ENCODE measurements at regions not wholly inside any gene's neighbourhood (a gene's known extent, or its start where the extent isn't known, plus 50 kb on each side); places are given as distances from the start of the nearest gene placed in this dataset.

GRCh38 chr20:47944682-47945081 is 159.4 kb upstream of the SULF2 start:
- Histone ChIP-seq H3K36me3 (ENCODE audit: control insufficient read depth, insufficient read depth, low read length) (no peaks in the 10 kb centered on the region), H3K27me3 (ENCODE audit: control insufficient read depth, insufficient read depth, low read length) (peaks cover 2% of the 10 kb centered on the region), H3K4me1 (ENCODE audit: control insufficient read depth, insufficient read depth, low read length) (no peaks in the 10 kb centered on the region), H3K9me3 (ENCODE audit: control insufficient read depth, low read depth, low read length) (no peaks in the 10 kb centered on the region), H3K27ac (ENCODE audit: low read length) (no peak overlapping the region), H3K4me3 (ENCODE audit: low read length) (no peak overlapping the region)
- no CpG with 5 or more reads among the region's 6 CpGs for WGBS (ENCODE audit: insufficient coverage, low lambda C conversion rate)
- DNase-seq = no peak

- H3K36me3 ChIP-seq (ENCODE audit: control insufficient read depth, insufficient read depth, low read length) = no peaks in the 10 kb centered on the region
- DNase-seq = no peak
- H3K27me3 ChIP-seq (ENCODE audit: control insufficient read depth, insufficient read depth, low read length) = peaks cover 3% of the 10 kb centered on the region
- H3K9me3 ChIP-seq (ENCODE audit: control insufficient read depth, low read depth, low read length) = no peaks in the 10 kb centered on the region
- WGBS (ENCODE audit: insufficient coverage, low lambda C conversion rate) = no CpG with 5 or more reads among the region's 2 CpGs
- no peak overlapping the region for H3K4me3 ChIP-seq (ENCODE audit: low read length)
- H3K27ac ChIP-seq (ENCODE audit: low read length) = no peak overlapping the region
- H3K4me1 ChIP-seq (ENCODE audit: control insufficient read depth, insufficient read depth, low read length) = no peaks in the 10 kb centered on the region
Measured at GRCh38 chr20:47941869-47942268, 156.6 kb upstream of the SULF2 start.

GRCh38 chr20:47940101-47940813 is 155.0 kb upstream of the SULF2 start:
- WGBS (ENCODE audit: insufficient coverage, low lambda C conversion rate) = 82% methylated on average over 2 of the region's 8 CpGs

GRCh38 chr20:47936612-47937011 is 151.3 kb upstream of the SULF2 start:
- peaks cover 5% of the 10 kb centered on the region for H3K27me3 ChIP-seq (ENCODE audit: control insufficient read depth, insufficient read depth, low read length)
- H3K4me1 ChIP-seq (ENCODE audit: control insufficient read depth, insufficient read depth, low read length) = no peaks in the 10 kb centered on the region
- no CpG with 5 or more reads among the region's 6 CpGs for WGBS (ENCODE audit: insufficient coverage, low lambda C conversion rate)
- H3K27ac ChIP-seq (ENCODE audit: low read length) = no peak overlapping the region
- H3K9me3 ChIP-seq (ENCODE audit: control insufficient read depth, low read depth, low read length) = no peaks in the 10 kb centered on the region
- no peak for DNase-seq
- no peaks in the 10 kb centered on the region for H3K36me3 ChIP-seq (ENCODE audit: control insufficient read depth, insufficient read depth, low read length)
- H3K4me3 ChIP-seq (ENCODE audit: low read length) = no peak overlapping the region

More at GRCh38 chr20:47940101-47940813, 155.0 kb upstream of the SULF2 start:
- Histone ChIP-seq H3K4me1 (ENCODE audit: control insufficient read depth, insufficient read depth, low read length) (no peaks in the 10 kb centered on the region), H3K9me3 (ENCODE audit: control insufficient read depth, low read depth, low read length) (no peaks in the 10 kb centered on the region), H3K4me3 (ENCODE audit: low read length) (no peak overlapping the region), H3K27ac (ENCODE audit: low read length) (no peak overlapping the region), H3K36me3 (ENCODE audit: control insufficient read depth, insufficient read depth, low read length) (no peaks in the 10 kb centered on the region), H3K27me3 (ENCODE audit: control insufficient read depth, insufficient read depth, low read length) (peaks cover 7% of the 10 kb centered on the region)
- DNase-seq = no peak

GRCh38 chr20:47934761-47935160 is 149.5 kb upstream of the SULF2 start:
- peaks cover 5% of the 10 kb centered on the region for H3K27me3 ChIP-seq (ENCODE audit: control insufficient read depth, insufficient read depth, low read length)
- H3K36me3 ChIP-seq (ENCODE audit: control insufficient read depth, insufficient read depth, low read length) = no peaks in the 10 kb centered on the region
- no peaks in the 10 kb centered on the region for H3K4me1 ChIP-seq (ENCODE audit: control insufficient read depth, insufficient read depth, low read length)
- no peaks in the 10 kb centered on the region for H3K9me3 ChIP-seq (ENCODE audit: control insufficient read depth, low read depth, low read length)
- no peak overlapping the region for H3K4me3 ChIP-seq (ENCODE audit: low read length)
- WGBS (ENCODE audit: insufficient coverage, low lambda C conversion rate) = 77% methylated on average over 2 of the region's 5 CpGs
- no peak overlapping the region for H3K27ac ChIP-seq (ENCODE audit: low read length)
- DNase-seq = no peak

- WGBS (ENCODE audit: insufficient coverage, low lambda C conversion rate) = no CpG with 5 or more reads among the region's 7 CpGs
- H3K27ac ChIP-seq (ENCODE audit: low read length) = no peak overlapping the region
- no peaks in the 10 kb centered on the region for H3K36me3 ChIP-seq (ENCODE audit: control insufficient read depth, insufficient read depth, low read length)
- no peak for DNase-seq
- H3K4me1 ChIP-seq (ENCODE audit: control insufficient read depth, insufficient read depth, low read length) = no peaks in the 10 kb centered on the region
- H3K27me3 ChIP-seq (ENCODE audit: control insufficient read depth, insufficient read depth, low read length) = no peaks in the 10 kb centered on the region
- H3K4me3 ChIP-seq (ENCODE audit: low read length) = no peak overlapping the region
- H3K9me3 ChIP-seq (ENCODE audit: control insufficient read depth, low read depth, low read length) = no peaks in the 10 kb centered on the region
Measured at GRCh38 chr20:47931443-47931842, 146.2 kb upstream of the SULF2 start.

- Histone ChIP-seq H3K9me3 (ENCODE audit: control insufficient read depth, low read depth, low read length) (no peaks in the 10 kb centered on the region), H3K36me3 (ENCODE audit: control insufficient read depth, insufficient read depth, low read length) (no peaks in the 10 kb centered on the region), H3K4me3 (ENCODE audit: low read length) (no peak overlapping the region), H3K27ac (ENCODE audit: low read length) (no peak overlapping the region), H3K4me1 (ENCODE audit: control insufficient read depth, insufficient read depth, low read length) (no peaks in the 10 kb centered on the region), H3K27me3 (ENCODE audit: control insufficient read depth, insufficient read depth, low read length) (no peaks in the 10 kb centered on the region)
- DNase-seq = no peak
- WGBS (ENCODE audit: insufficient coverage, low lambda C conversion rate) = no CpG with 5 or more reads among the region's 2 CpGs
Measured at GRCh38 chr20:47931002-47931401, 145.7 kb upstream of the SULF2 start.

GRCh38 chr20:47929368-47930115 is 144.3 kb upstream of the SULF2 start:
- 80% methylated on average over 3 of the region's 6 CpGs for WGBS (ENCODE audit: insufficient coverage, low lambda C conversion rate)
- no peak overlapping the region for H3K4me3 ChIP-seq (ENCODE audit: low read length)
- no peaks in the 10 kb centered on the region for H3K9me3 ChIP-seq (ENCODE audit: control insufficient read depth, low read depth, low read length)
- no peaks in the 10 kb centered on the region for H3K36me3 ChIP-seq (ENCODE audit: control insufficient read depth, insufficient read depth, low read length)
- no peak for DNase-seq
- H3K4me1 ChIP-seq (ENCODE audit: control insufficient read depth, insufficient read depth, low read length) = no peaks in the 10 kb centered on the region
- no peaks in the 10 kb centered on the region for H3K27me3 ChIP-seq (ENCODE audit: control insufficient read depth, insufficient read depth, low read length)
- H3K27ac ChIP-seq (ENCODE audit: low read length) = no peak overlapping the region

GRCh38 chr20:47927944-47928343 is 142.7 kb upstream of the SULF2 start:
- peaks cover 4% of the 10 kb centered on the region for H3K27me3 ChIP-seq (ENCODE audit: control insufficient read depth, insufficient read depth, low read length)
- H3K36me3 ChIP-seq (ENCODE audit: control insufficient read depth, insufficient read depth, low read length) = no peaks in the 10 kb centered on the region
- no peak overlapping the region for H3K27ac ChIP-seq (ENCODE audit: low read length)
- H3K4me1 ChIP-seq (ENCODE audit: control insufficient read depth, insufficient read depth, low read length) = no peaks in the 10 kb centered on the region
- H3K4me3 ChIP-seq (ENCODE audit: low read length) = no peak overlapping the region
- no peak for DNase-seq
- H3K9me3 ChIP-seq (ENCODE audit: control insufficient read depth, low read depth, low read length) = no peaks in the 10 kb centered on the region

- no peak overlapping the region for H3K4me3 ChIP-seq (ENCODE audit: low read length)
- no peaks in the 10 kb centered on the region for H3K4me1 ChIP-seq (ENCODE audit: control insufficient read depth, insufficient read depth, low read length)
- no peaks in the 10 kb centered on the region for H3K9me3 ChIP-seq (ENCODE audit: control insufficient read depth, low read depth, low read length)
- no peaks in the 10 kb centered on the region for H3K36me3 ChIP-seq (ENCODE audit: control insufficient read depth, insufficient read depth, low read length)
- no CpG with 5 or more reads among the region's 5 CpGs for WGBS (ENCODE audit: insufficient coverage, low lambda C conversion rate)
- DNase-seq = no peak
- peaks cover 4% of the 10 kb centered on the region for H3K27me3 ChIP-seq (ENCODE audit: control insufficient read depth, insufficient read depth, low read length)
- H3K27ac ChIP-seq (ENCODE audit: low read length) = no peak overlapping the region
Measured at GRCh38 chr20:47927385-47927851, 142.1 kb upstream of the SULF2 start.
